HEK293T (cell line): ENCODE measurements at regions not wholly inside any gene's neighbourhood (a gene's known extent, or its start where the extent isn't known, plus 50 kb on each side); places are given as distances from the start of the nearest gene placed in this dataset.

Source experiments
- BHLHE40 ChIP-seq: fragments of 450-650 bp; IDR thresholded peaks from 2 replicates; pipeline ENCODE4 v1.6.1; 2016; ENCODE audit warnings: mild to moderate bottlenecking, moderate library complexity, borderline replicate concordance
- FOXM1 ChIP-seq: fragments of 450-650 bp; IDR thresholded peaks from 2 replicates; pipeline ENCODE4 v1.6.1; 2017; ENCODE audit warnings: mild to moderate bottlenecking, borderline replicate concordance
- HDGF ChIP-seq: fragments of 450-650 bp; IDR thresholded peaks from 2 replicates; pipeline ENCODE4 v1.6.1; 2017; ENCODE audit warnings: antibody characterized with exemption, borderline replicate concordance
- TARDBP ChIP-seq: fragments of 450-650 bp; IDR thresholded peaks from 2 replicates; pipeline ENCODE4 v1.6.1; 2016
- ZNF384 ChIP-seq: fragments of 450-650 bp; IDR thresholded peaks from 2 replicates; pipeline ENCODE4 v1.6.1; 2016

- TF ChIP-seq BHLHE40 (no peak), TARDBP (no peak), ZNF384 (no peak), HDGF (no peak), FOXM1 (no peak)
Observed at GRCh38 chr1:222905151-222905550, 90.3 kb downstream of the DISP1 start.
